Tibial artery (tissue), 4 donors: ENCODE measurements at regions not wholly inside any gene's neighbourhood (a gene's known extent, or its start where the extent isn't known, plus 50 kb on each side); places are given as distances from the start of the nearest gene placed in this dataset.

Source experiments
- DNase-seq, 2 donors: peaks; one replicate each; pipeline ENCODE4 v3.0.0-alpha.2; 2019
- H3K27ac ChIP-seq, 2 donors: fragments of 200-600 bp; sonication (generic) in 1 of 2; 1 replicate in 1 of 2; 2 replicates in 1 of 2; pipeline ENCODE4 v1.5.1; 2018 to 2019; ENCODE audit warnings: mild to moderate bottlenecking in 1 of 2
- H3K27me3 ChIP-seq, 2 donors: fragments of 200-600 bp; sonication (generic) in 1 of 2; one replicate each; pipeline versions ENCODE4 v1.5.1 to v1.6.0; 2016 to 2019
- H3K36me3 ChIP-seq, 3 donors: fragments of 200-600 bp; sonication (generic) in 2 of 3; one replicate each; pipeline ENCODE4 v1.5.1; 2016 to 2019; ENCODE audit warnings: mild to moderate bottlenecking in 2 of 3
- H3K4me1 ChIP-seq, 4 donors: fragments of 200-600 bp; sonication (generic) in 2 of 4; 1 replicate in 3 of 4; 2 replicates in 1 of 4; pipeline ENCODE4 v1.5.1; 2016 to 2019
- H3K4me3 ChIP-seq, 2 donors: fragments of 200-600 bp; sonication (generic) in 1 of 2; 1 replicate in 1 of 2; 2 replicates in 1 of 2; pipeline ENCODE4 v1.5.1; 2018 to 2019; ENCODE audit warnings: mild to moderate bottlenecking in 2 of 2
- H3K9me3 ChIP-seq, 3 donors: fragments of 200-600 bp; sonication (generic) in 1 of 3; one replicate each; pipeline ENCODE4 v1.5.1; 2016 to 2019
- intact Hi-C: fragments of 100-400 bp; cut with DNase I; formaldehyde crosslinking; loops from one replicate; pipeline ENCODE4 v1.15.0; 2023; ENCODE audit warnings: low total_unique reads
- TF ChIP-seq, protein P1 (sequence below), 2 experiments: fragments of 200-600 bp in 1 of 2; fragments of 450-650 bp in 1 of 2; IDR thresholded peaks; one replicate each; pipeline ENCODE4 v1.5.1; 2017 to 2019; ENCODE audit warnings: antibody characterized with exemption in 2 of 2, mild to moderate bottlenecking in 1 of 2, moderate library complexity in 1 of 2

DNA sequence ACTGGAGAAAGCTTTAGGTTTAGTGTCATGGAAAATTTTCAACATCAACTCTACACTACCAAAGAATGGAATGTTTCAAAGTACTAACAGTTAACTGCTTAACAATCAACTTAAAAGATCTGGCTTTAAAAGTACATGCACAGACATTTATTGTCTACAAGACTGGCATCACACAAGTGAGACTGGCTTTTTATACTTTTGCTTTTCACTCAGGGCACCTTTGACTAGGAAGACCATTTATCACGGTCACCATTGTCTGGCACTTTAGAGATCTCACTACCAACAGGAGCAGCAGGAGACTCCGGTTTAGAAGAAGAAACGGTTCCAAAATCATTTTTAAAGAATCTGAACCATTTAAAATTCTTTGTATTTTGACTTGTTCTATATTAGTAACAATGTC lies 812.3 kb downstream of the ADGRL2 start:
- TF ChIP-seq, protein P1, sequence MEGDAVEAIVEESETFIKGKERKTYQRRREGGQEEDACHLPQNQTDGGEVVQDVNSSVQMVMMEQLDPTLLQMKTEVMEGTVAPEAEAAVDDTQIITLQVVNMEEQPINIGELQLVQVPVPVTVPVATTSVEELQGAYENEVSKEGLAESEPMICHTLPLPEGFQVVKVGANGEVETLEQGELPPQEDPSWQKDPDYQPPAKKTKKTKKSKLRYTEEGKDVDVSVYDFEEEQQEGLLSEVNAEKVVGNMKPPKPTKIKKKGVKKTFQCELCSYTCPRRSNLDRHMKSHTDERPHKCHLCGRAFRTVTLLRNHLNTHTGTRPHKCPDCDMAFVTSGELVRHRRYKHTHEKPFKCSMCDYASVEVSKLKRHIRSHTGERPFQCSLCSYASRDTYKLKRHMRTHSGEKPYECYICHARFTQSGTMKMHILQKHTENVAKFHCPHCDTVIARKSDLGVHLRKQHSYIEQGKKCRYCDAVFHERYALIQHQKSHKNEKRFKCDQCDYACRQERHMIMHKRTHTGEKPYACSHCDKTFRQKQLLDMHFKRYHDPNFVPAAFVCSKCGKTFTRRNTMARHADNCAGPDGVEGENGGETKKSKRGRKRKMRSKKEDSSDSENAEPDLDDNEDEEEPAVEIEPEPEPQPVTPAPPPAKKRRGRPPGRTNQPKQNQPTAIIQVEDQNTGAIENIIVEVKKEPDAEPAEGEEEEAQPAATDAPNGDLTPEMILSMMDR (IDR thresholded peaks at IDR 0.05), result no peak

DNA sequence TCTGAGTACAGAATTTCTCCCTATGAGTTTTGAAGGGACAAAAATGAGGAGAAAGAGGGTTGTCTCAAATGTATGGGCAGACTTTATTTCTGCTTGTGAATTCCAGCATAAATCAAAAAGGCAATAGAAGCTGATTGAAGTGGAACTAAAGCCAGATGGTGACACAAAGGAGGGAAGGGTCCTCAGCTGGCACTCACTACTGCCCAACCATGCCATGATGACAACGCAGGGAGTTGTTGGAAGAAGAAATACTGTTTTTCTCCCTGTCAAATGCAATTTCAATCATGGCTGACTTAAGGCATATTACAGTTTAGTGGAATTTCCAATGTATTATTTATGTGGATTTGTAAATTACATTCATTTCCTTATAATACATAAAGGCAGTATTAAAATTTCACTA lies 805.8 kb downstream of the ADGRL2 start:
- intact Hi-C loops, result no loop called here
- H3K9me3 ChIP-seq, result no peaks in the 10 kb centered on the region
- H3K27me3 ChIP-seq, result no peaks in the 10 kb centered on the region
- H3K36me3 ChIP-seq, result no peaks in the 10 kb centered on the region
- H3K4me1 ChIP-seq, result no peaks in the 10 kb centered on the region
- H3K27ac ChIP-seq, result no peak overlapping the region
- no peak overlapping the region for H3K4me3 ChIP-seq
- no peak for DNase-seq
- TF ChIP-seq, protein P1 (IDR thresholded peaks at IDR 0.05), result no peak

More for the DNA sequence above, 812.3 kb downstream of the ADGRL2 start:
- Histone ChIP-seq H3K9me3 (no peaks in the 10 kb centered on the region), H3K4me1 (no peaks in the 10 kb centered on the region), H3K4me3 (no peak overlapping the region), H3K36me3 (no peaks in the 10 kb centered on the region), H3K27ac (no peak overlapping the region), H3K27me3 (no peaks in the 10 kb centered on the region)
- DNase-seq, result no peak
- intact Hi-C loops, result no loop called here

DNA sequence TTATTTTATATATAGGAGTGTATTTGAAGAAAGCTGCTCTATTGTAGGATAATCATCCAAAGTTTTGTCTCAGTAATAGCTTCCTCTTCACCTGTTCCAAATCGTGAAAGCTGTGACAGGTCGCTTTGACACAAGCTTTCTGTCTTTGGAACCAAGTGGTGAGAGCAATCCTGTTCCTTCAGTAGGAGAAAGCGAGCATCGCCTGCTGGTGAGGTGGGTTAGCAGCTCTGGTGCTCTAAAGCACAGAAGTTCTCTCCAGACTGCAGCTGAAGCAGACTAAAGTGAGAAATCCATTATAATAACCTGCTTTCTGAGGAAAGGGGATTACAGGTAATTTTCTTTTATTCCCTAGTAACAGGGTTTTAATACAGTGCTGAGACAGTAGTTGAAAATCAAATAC lies 803.8 kb downstream of the ADGRL2 start:
- no peak for DNase-seq
- Histone ChIP-seq H3K27me3 (no peaks in the 10 kb centered on the region), H3K4me1 (no peaks in the 10 kb centered on the region), H3K9me3 (no peaks in the 10 kb centered on the region), H3K27ac (no peak overlapping the region), H3K4me3 (no peak overlapping the region), H3K36me3 (no peaks in the 10 kb centered on the region)
- intact Hi-C loops, result no loop called here
- TF ChIP-seq, protein P1 (IDR thresholded peaks at IDR 0.05), result no peak

DNA sequence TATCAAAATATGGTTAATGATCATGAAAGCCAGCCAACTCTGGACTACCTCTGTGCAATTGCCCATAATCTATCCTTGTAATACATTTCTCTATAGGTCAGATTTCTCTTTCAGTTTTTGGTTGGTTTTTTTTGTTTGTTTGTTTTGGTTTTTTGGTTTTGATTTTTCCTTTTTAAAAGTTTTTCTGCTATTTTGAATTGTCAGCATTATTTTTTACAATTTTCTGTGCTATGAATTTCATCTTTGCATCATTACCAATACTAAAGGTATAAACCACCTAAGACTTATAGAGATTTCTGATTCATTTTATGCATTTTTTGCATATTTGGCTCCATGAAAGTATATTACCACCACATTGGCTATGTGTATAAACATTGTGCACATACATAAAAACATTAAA lies 799.6 kb downstream of the ADGRL2 start:
- Histone ChIP-seq H3K27ac (no peak overlapping the region), H3K9me3 (no peaks in the 10 kb centered on the region), H3K27me3 (no peaks in the 10 kb centered on the region), H3K4me1 (peaks cover 0 to 12% (median 0%) of the 10 kb centered on the region in 4 donors), H3K36me3 (no peaks in the 10 kb centered on the region), H3K4me3 (no peak overlapping the region)
- intact Hi-C loops, result no loop called here
- TF ChIP-seq, protein P1 (IDR thresholded peaks at IDR 0.05), result no peak
- DNase-seq, result no peak

DNA sequence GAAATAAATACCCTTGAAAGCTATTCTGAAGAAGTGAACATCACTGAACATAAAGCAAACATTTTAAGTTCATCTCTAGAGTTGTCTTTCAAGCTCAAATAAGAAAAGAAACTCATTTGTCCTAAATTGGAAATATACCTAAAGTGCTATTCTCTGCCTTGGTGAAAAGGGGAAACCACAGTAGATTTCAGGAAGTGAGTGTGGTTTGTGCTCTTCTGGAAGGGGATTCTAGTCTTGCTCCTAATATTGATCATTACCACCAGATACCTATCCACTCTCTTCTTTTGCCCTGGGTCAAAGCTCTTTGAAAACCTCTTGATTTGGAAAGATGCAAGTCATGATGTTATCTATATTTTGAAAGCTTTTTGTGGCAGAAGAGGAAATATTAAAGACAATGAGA lies 798.1 kb downstream of the ADGRL2 start:
- DNase-seq, result no peak
- Histone ChIP-seq H3K4me1 (peaks cover 0 to 12% (median 0%) of the 10 kb centered on the region in 4 donors), H3K4me3 (no peak overlapping the region), H3K27me3 (no peaks in the 10 kb centered on the region), H3K36me3 (no peaks in the 10 kb centered on the region), H3K27ac (no peak overlapping the region), H3K9me3 (no peaks in the 10 kb centered on the region)
- intact Hi-C loops, result no loop called here
- TF ChIP-seq, protein P1 (IDR thresholded peaks at IDR 0.05), result no peak

DNA sequence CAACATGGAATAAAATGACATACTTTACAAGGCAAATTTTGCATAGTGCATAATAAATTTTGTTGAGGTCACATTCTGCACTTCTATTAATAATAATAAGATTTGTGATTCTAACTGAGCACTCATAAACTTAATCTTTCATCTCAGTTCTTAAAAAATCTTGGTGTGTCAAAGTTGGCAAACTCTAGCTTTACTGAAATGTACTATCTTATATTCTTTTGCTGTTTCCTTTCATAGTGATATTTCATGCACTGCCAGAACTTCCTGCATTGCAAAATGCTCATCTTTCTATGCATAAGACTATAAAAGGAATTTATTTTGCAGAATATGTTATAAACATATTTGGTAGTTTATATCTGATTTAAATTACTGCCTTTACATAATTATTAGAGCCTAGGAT lies 797.6 kb downstream of the ADGRL2 start:
- Histone ChIP-seq H3K9me3 (no peaks in the 10 kb centered on the region), H3K4me3 (no peak overlapping the region), H3K27ac (no peak overlapping the region), H3K4me1 (peaks cover 0 to 12% (median 0%) of the 10 kb centered on the region in 4 donors), H3K27me3 (no peaks in the 10 kb centered on the region), H3K36me3 (no peaks in the 10 kb centered on the region)
- TF ChIP-seq, protein P1 (IDR thresholded peaks at IDR 0.05), result no peak
- no peak for DNase-seq
- intact Hi-C loops, result no loop called here
